OCI-LY3 (cell line): ENCODE measurements at regions not wholly inside any gene's neighbourhood (a gene's known extent, or its start where the extent isn't known, plus 50 kb on each side); places are given as distances from the start of the nearest gene placed in this dataset.

Experiments
- EZH2phosphoT487 ChIP-seq: fragments of 200-600 bp; shearing (Covaris generic); IDR thresholded peaks from 2 replicates; pipeline ENCODE4 v1.6.1; 2018; ENCODE audit warnings: antibody characterized with exemption, mixed run types, low read depth
- TF ChIP-seq, protein P1 (sequence below): fragments of 200-600, 300-600 bp; sonication (generic); IDR thresholded peaks from 2 replicates; pipeline ENCODE4 v1.5.1; 2014; ENCODE audit warnings: antibody characterized with exemption, low read length, low read depth

DNA sequence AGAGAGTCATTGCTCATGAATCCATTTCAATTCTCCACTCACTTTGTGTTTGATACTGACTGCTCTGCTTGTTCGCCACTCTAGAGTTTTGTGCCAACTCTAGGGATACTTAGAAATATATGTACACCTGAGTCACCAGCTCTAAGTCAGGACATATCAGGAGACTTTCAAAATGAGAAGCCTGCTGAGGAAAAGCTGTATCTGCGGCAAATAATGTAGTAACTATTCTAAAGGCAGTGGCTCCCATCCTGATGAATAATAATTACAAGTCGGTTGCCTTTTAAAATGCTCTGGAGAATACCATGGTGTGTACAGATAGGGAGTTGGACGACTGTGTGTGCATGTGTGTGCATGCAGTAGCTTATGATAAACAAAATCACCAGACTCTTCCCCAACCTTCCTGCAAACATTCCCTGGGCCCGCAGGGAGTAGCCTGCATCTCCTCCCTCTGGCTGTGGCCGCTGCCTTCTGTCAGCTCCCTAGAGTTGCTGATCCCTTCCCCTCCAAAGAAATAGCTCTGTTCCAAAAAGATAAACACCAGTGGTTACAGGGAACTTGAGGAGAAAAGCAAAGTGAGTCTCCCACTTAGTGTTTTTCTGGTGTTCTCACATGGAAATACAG lies 346.3 kb upstream of the UMPS start:
- TF ChIP-seq, protein P1, sequence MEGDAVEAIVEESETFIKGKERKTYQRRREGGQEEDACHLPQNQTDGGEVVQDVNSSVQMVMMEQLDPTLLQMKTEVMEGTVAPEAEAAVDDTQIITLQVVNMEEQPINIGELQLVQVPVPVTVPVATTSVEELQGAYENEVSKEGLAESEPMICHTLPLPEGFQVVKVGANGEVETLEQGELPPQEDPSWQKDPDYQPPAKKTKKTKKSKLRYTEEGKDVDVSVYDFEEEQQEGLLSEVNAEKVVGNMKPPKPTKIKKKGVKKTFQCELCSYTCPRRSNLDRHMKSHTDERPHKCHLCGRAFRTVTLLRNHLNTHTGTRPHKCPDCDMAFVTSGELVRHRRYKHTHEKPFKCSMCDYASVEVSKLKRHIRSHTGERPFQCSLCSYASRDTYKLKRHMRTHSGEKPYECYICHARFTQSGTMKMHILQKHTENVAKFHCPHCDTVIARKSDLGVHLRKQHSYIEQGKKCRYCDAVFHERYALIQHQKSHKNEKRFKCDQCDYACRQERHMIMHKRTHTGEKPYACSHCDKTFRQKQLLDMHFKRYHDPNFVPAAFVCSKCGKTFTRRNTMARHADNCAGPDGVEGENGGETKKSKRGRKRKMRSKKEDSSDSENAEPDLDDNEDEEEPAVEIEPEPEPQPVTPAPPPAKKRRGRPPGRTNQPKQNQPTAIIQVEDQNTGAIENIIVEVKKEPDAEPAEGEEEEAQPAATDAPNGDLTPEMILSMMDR, result no peak
- TF ChIP-seq EZH2phosphoT487, result no peak
